Pancreas (tissue), 10 donors: ENCODE measurements at regions not wholly inside any gene's neighbourhood (a gene's known extent, or its start where the extent isn't known, plus 50 kb on each side); places are given as distances from the start of the nearest gene placed in this dataset.
A peak's percentile ranks its signal among the peaks of the same experiment; 100 is the strongest.
"Not testable (repeated sequence)": the region's sequence is repeated elsewhere in the genome, so short reads cannot be mapped to it uniquely, and the experiment has no call there.

Experiments
- ATAC-seq, 4 donors: fragments of 200-7000 bp; cut with Tn5 transposase; one replicate each; pipeline versions ENCODE4 v1.8.0 to v1.9.1; 2020; ENCODE audit warnings: mild to moderate bottlenecking in 4 of 4, moderate library complexity in 4 of 4
- DNase-seq, 6 donors: peaks; one replicate each; pipeline ENCODE4 v3.0.0-alpha.2; 2020
- FAIRE-seq: peaks from 2 replicates; lab custom pipeline; 2012; peaks lifted over from hg19 to GRCh38; lab: Jason Lieb, UNC
- H3K27ac ChIP-seq, 4 donors: fragments of 200-600 bp; sonication (generic); 1 replicate in 3 of 4; 2 replicates in 1 of 4; pipeline versions ENCODE4 v1.5.0 to v1.8.0; 2020
- H3K27me3 ChIP-seq, 4 donors: fragments of 200-600 bp; one replicate each; pipeline ENCODE4 v1.8.0; 2021
- H3K36me3 ChIP-seq, 3 donors: fragments of 200-600 bp; sonication (generic) in 1 of 3; one replicate each; pipeline versions ENCODE4 v1.5.0 to v1.8.0; 2020 to 2021
- H3K4me1 ChIP-seq, 3 donors: fragments of 200-600 bp; one replicate each; pipeline ENCODE4 v1.8.0; 2021
- H3K4me3 ChIP-seq, 4 donors: fragments of 200-600 bp; sonication (generic) in 2 of 4; one replicate each; pipeline versions ENCODE4 v1.5.0 to v1.8.0; 2020 to 2021
- H3K9me3 ChIP-seq, 4 donors: fragments of 200-600 bp; one replicate each; pipeline ENCODE4 v1.8.0; 2021
- CTCF ChIP-seq, 4 donors: fragments of 200-600 bp; sonication (generic) in 3 of 4; IDR thresholded peaks; one replicate each; pipeline versions ENCODE4 v1.5.0 to v1.8.0; 2021; ENCODE audit warnings: antibody characterized with exemption in 4 of 4
- WGBS, 2 donors: extraction: QIAGEN DNeasy Blood & Tissue Kit; methylation state at CpG; one replicate each; pipeline ENCODE4 v1.1.7; 2013; 5-methylcytosine and 5-hydroxymethylcytosine counted together
- intact Hi-C, 3 donors: fragments of 100-400 bp; cut with DNase I; formaldehyde crosslinking; loops; one replicate each; pipeline versions ENCODE4 v1.11.1 to v1.14.2; 2022
- donor health status: healthy with polysubstance abuse.
- donor health status: DM: no; HTN: no; CAD: no; lungs with moderate emphysema.
- donor health status: DM: no; HTN: no; CAD: no.
- donor health status: control.
- donor health status: control.
- donor health status: Bipolar disorder and iron deficiency.
- donor health status: DM: yes; HTN: yes; CAD: no.
- donor health status: DM: no; HTN: no; CAD: no.
- donor health status: DM: no; HTN: no; CAD: no.
- donor health status: DM: yes; HTN: yes; CAD: no.

- TF ChIP-seq CTCF (IDR thresholded peaks at IDR 0.05) = no peak
- Histone ChIP-seq H3K27ac (no peak overlapping the region), H3K4me3 (no peak overlapping the region), H3K36me3 (no peaks in the 10 kb centered on the region), H3K27me3 (no peaks in the 10 kb centered on the region), H3K4me1 (no peaks in the 10 kb centered on the region), H3K9me3 (no peaks in the 10 kb centered on the region)
- no peak for FAIRE-seq
- intact Hi-C loops = no loop called here
- DNase-seq = no peak
- 50 to 69% methylated on average over 3 of the region's 3 CpGs for WGBS, 2 donors
- ATAC-seq = no peak
Measured at GRCh38 chr10:111634191-111634590, 549.4 kb downstream of the GPAM start.

- H3K27ac ChIP-seq = no peak overlapping the region
- 67 to 82% methylated on average over 2 of the region's 2 CpGs for WGBS, 2 donors
- DNase-seq (no peak), ATAC-seq (no peak), FAIRE-seq (no peak)
- no peaks in the 10 kb centered on the region for H3K27me3 ChIP-seq
- no peak for TF ChIP-seq CTCF (IDR thresholded peaks at IDR 0.05)
- no peaks in the 10 kb centered on the region for H3K9me3 ChIP-seq
- H3K4me1 ChIP-seq = no peaks in the 10 kb centered on the region
- no peak overlapping the region for H3K4me3 ChIP-seq
- no peaks in the 10 kb centered on the region for H3K36me3 ChIP-seq
- intact Hi-C loops = no loop called here
Measured at GRCh38 chr10:111646021-111646420, 537.5 kb downstream of the GPAM start.

GRCh38 chr10:111648046-111648445, 535.5 kb downstream of the GPAM start:
- Histone ChIP-seq H3K27me3 (no peaks in the 10 kb centered on the region), H3K36me3 (no peaks in the 10 kb centered on the region), H3K4me1 (no peaks in the 10 kb centered on the region), H3K27ac (no peak overlapping the region), H3K4me3 (no peak overlapping the region), H3K9me3 (no peaks in the 10 kb centered on the region)
- ATAC-seq (peak in 1 of 4 donors; percentile 32), DNase-seq (no peak), FAIRE-seq (no peak)
- TF ChIP-seq CTCF (IDR thresholded peaks at IDR 0.05) = no peak
- intact Hi-C loops = no loop called here
- 70 to 76% methylated on average over 2 of the region's 2 CpGs for WGBS, 2 donors

- H3K27ac ChIP-seq, intact Hi-C loops, H3K36me3 ChIP-seq, ATAC-seq, H3K9me3 ChIP-seq, H3K27me3 ChIP-seq, FAIRE-seq, H3K4me3 ChIP-seq, H3K4me1 ChIP-seq, DNase-seq: not testable (repeated sequence)
- 60 to 74% methylated on average over 1 of the region's 1 CpG for WGBS, 2 donors
Measured at GRCh38 chr10:111649080-111649479, 534.5 kb downstream of the GPAM start.

GRCh38 chr10:111650088-111650487, 533.5 kb downstream of the GPAM start:
- no peak for ATAC-seq
- no peak for FAIRE-seq
- TF ChIP-seq CTCF (IDR thresholded peaks at IDR 0.05) = no peak
- Histone ChIP-seq H3K36me3 (no peaks in the 10 kb centered on the region), H3K9me3 (no peaks in the 10 kb centered on the region), H3K4me3 (no peak overlapping the region), H3K27me3 (no peaks in the 10 kb centered on the region), H3K27ac (no peak overlapping the region), H3K4me1 (no peaks in the 10 kb centered on the region)
- 56 to 77% methylated on average over 2 of the region's 2 CpGs for WGBS, 2 donors
- no peak for DNase-seq
- intact Hi-C loops = no loop called here

GRCh38 chr10:111656066-111656465, 527.5 kb downstream of the GPAM start:
- no peak overlapping the region for H3K4me3 ChIP-seq
- ATAC-seq = no peak
- H3K27me3 ChIP-seq = no peaks in the 10 kb centered on the region
- no peaks in the 10 kb centered on the region for H3K9me3 ChIP-seq
- no peak overlapping the region for H3K27ac ChIP-seq
- TF ChIP-seq CTCF (IDR thresholded peaks at IDR 0.05) = no peak
- intact Hi-C loops = no loop called here
- DNase-seq = no peak
- H3K4me1 ChIP-seq = no peaks in the 10 kb centered on the region
- no peaks in the 10 kb centered on the region for H3K36me3 ChIP-seq
- FAIRE-seq = no peak
